ENCODE measurements at regions not wholly inside any gene's neighbourhood (a gene's known extent, or its start where the extent isn't known, plus 50 kb on each side); places are given as distances from the start of the nearest gene placed in this dataset.
"Not testable (repeated sequence)": the region's sequence is repeated elsewhere in the genome, so short reads cannot be mapped to it uniquely, and the experiment has no call there.

GRCh38 chr6:125568609-125569008 lies 180.8 kb upstream of the HEY2 start:
- no peak overlapping the region for H3K4me3 ChIP-seq (ENCODE audit: low read length)
- DNase-seq (ENCODE audit: low read depth, low spot score): no peak

- no peak for DNase-seq (ENCODE audit: low read depth, low spot score)
These were observed 178.9 kb upstream of the HEY2 start for GRCh38 chr6:125570526-125570925.

GRCh38 chr6:125571207-125571755 lies 178.2 kb upstream of the HEY2 start:
- no peak for DNase-seq (ENCODE audit: low read depth, low spot score)
- H3K4me3 ChIP-seq (ENCODE audit: low read length): no peak overlapping the region

More at GRCh38 chr6:125570526-125570925, 178.9 kb upstream of the HEY2 start:
- no peak overlapping the region for H3K4me3 ChIP-seq (ENCODE audit: low read length)

- no peak for DNase-seq (ENCODE audit: low read depth, low spot score)
- H3K4me3 ChIP-seq (ENCODE audit: low read length): no peak overlapping the region
These were observed 174.8 kb upstream of the HEY2 start for GRCh38 chr6:125574604-125575003.

- no peak for DNase-seq (ENCODE audit: low read depth, low spot score)
- no peak overlapping the region for H3K4me3 ChIP-seq (ENCODE audit: low read length)
These were observed 172.2 kb upstream of the HEY2 start for GRCh38 chr6:125577124-125577662.

GRCh38 chr6:125584468-125584939 lies 164.9 kb upstream of the HEY2 start:
- DNase-seq (ENCODE audit: low read depth, low spot score): no peak
- no peak overlapping the region for H3K4me3 ChIP-seq (ENCODE audit: low read length)

- H3K4me3 ChIP-seq (ENCODE audit: low read length): no peak overlapping the region
- DNase-seq (ENCODE audit: low read depth, low spot score): no peak
These were observed 164.0 kb upstream of the HEY2 start for GRCh38 chr6:125585470-125585869.

GRCh38 chr6:125586074-125586473 lies 163.4 kb upstream of the HEY2 start:
- no peak for DNase-seq (ENCODE audit: low read depth, low spot score)
- H3K4me3 ChIP-seq (ENCODE audit: low read length): no peak overlapping the region

- H3K4me3 ChIP-seq (ENCODE audit: low read length): no peak overlapping the region
- DNase-seq (ENCODE audit: low read depth, low spot score): no peak
These were observed 162.8 kb upstream of the HEY2 start for GRCh38 chr6:125586605-125587004.

GRCh38 chr6:125587666-125588632 lies 161.5 kb upstream of the HEY2 start:
- no peak overlapping the region for H3K4me3 ChIP-seq (ENCODE audit: low read length)
- DNase-seq (ENCODE audit: low read depth, low spot score): no peak

- DNase-seq (ENCODE audit: low read depth, low spot score); H3K4me3 ChIP-seq (ENCODE audit: low read length): not testable (repeated sequence)
These were observed 157.6 kb upstream of the HEY2 start for GRCh38 chr6:125591796-125592195.

- no peak for DNase-seq (ENCODE audit: low read depth, low spot score)
- no peak overlapping the region for H3K4me3 ChIP-seq (ENCODE audit: low read length)
These were observed 155.7 kb upstream of the HEY2 start for GRCh38 chr6:125593746-125594145.

- DNase-seq (ENCODE audit: low read depth, low spot score): no peak
- H3K4me3 ChIP-seq (ENCODE audit: low read length): no peak overlapping the region
These were observed 153.4 kb upstream of the HEY2 start for GRCh38 chr6:125596020-125596419.

- H3K4me3 ChIP-seq (ENCODE audit: low read length): no peak overlapping the region
- no peak for DNase-seq (ENCODE audit: low read depth, low spot score)
These were observed 151.8 kb upstream of the HEY2 start for GRCh38 chr6:125597411-125598253.

GRCh38 chr6:125598422-125598821 lies 151.0 kb upstream of the HEY2 start:
- no peak overlapping the region for H3K4me3 ChIP-seq (ENCODE audit: low read length)
- DNase-seq (ENCODE audit: low read depth, low spot score): no peak

GRCh38 chr6:125604257-125604656 lies 145.2 kb upstream of the HEY2 start:
- H3K4me3 ChIP-seq (ENCODE audit: low read length): no peak overlapping the region
- DNase-seq (ENCODE audit: low read depth, low spot score): no peak

- no peak overlapping the region for H3K4me3 ChIP-seq (ENCODE audit: low read length)
- DNase-seq (ENCODE audit: low read depth, low spot score): no peak
These were observed 137.7 kb upstream of the HEY2 start for GRCh38 chr6:125611573-125612344.

GRCh38 chr6:125612345-125612846 lies 137.0 kb upstream of the HEY2 start:
- DNase-seq (ENCODE audit: low read depth, low spot score): no peak
- H3K4me3 ChIP-seq (ENCODE audit: low read length): no peak overlapping the region

Data from Jurkat, Clone E6-1 (cell line).